SK-N-MC (cell line): ENCODE measurements at regions not wholly inside any gene's neighbourhood (a gene's known extent, or its start where the extent isn't known, plus 50 kb on each side); places are given as distances from the start of the nearest gene placed in this dataset.

ENCODE experiments used
- EZH2 ChIP-seq: fragments of 200-600 bp; sonication (generic); IDR thresholded peaks from one replicate; pipeline ENCODE4 v1.6.1; 2017; ENCODE audit warnings: antibody characterized with exemption
- POLR2AphosphoS5 ChIP-seq: IDR thresholded peaks from 2 replicates; pipeline ENCODE4 v1.6.1; 2012; ENCODE audit warnings: mild to moderate bottlenecking, low read depth, low read length, borderline replicate concordance

GRCh38 chr4:96036781-96037180, 196.9 kb downstream of the PDHA2 start:
- TF ChIP-seq EZH2 (no peak), POLR2AphosphoS5 (no peak)
